Activated CD4-positive, alpha-beta T cell treated with anti-CD3 and anti-CD28 coated beads, Interleukin-2, amount 10 ng/mL, durations not matched to agents 7 days and 5 days (primary cell): ENCODE measurements at regions not wholly inside any gene's neighbourhood (a gene's known extent, or its start where the extent isn't known, plus 50 kb on each side); places are given as distances from the start of the nearest gene placed in this dataset.
"Not testable (repeated sequence)": the region's sequence is repeated elsewhere in the genome, so short reads cannot be mapped to it uniquely, and the experiment has no call there.

Source experiments
- CTCF ChIA-PET: fragments of 350-600 bp; sonication (Branson Sonifier 250); formaldehyde crosslinking; loops from one replicate; lab custom pipeline; 2021; ENCODE audit warnings: antibody characterized with exemption; lab: Charles Lee
- POLR2A ChIA-PET: fragments of 350-600 bp; sonication (Branson Sonifier 250); formaldehyde crosslinking; loops from one replicate; lab custom pipeline; 2021; ENCODE audit warnings: antibody characterized with exemption; lab: Charles Lee
- DNase-seq: peaks from one replicate; pipeline ENCODE4 v3.0.0-alpha.2; 2020
- H3K27ac Mint-ChIP-seq: one replicate; pipeline ENCODE4 v1.8.0; 2021; ENCODE audit warnings: mild to moderate bottlenecking, moderate library complexity, mixed read lengths
- H3K27me3 Mint-ChIP-seq: one replicate; pipeline ENCODE4 v1.8.0; 2021; ENCODE audit warnings: mixed read lengths
- H3K36me3 Mint-ChIP-seq: one replicate; pipeline ENCODE4 v1.8.0; 2021; ENCODE audit warnings: low read depth, mixed read lengths
- H3K4me1 Mint-ChIP-seq: one replicate; pipeline ENCODE4 v1.8.0; 2021; ENCODE audit warnings: mixed read lengths
- H3K4me3 Mint-ChIP-seq: one replicate; pipeline ENCODE4 v1.8.0; 2021; ENCODE audit warnings: mild to moderate bottlenecking, moderate library complexity, mixed read lengths
- H3K9me3 Mint-ChIP-seq: one replicate; pipeline ENCODE4 v1.8.0; 2021; ENCODE audit warnings: mixed read lengths

GRCh38 chr5:103409013-103409670, 150.6 kb downstream of the MACIR start:
- H3K36me3 Mint-ChIP-seq = no peaks in the 10 kb centered on the region
- no peak for DNase-seq
- H3K4me3 Mint-ChIP-seq = no peak overlapping the region
- CTCF ChIA-PET = no interaction called here
- peaks cover 6% of the 10 kb centered on the region for H3K27me3 Mint-ChIP-seq
- no peaks in the 10 kb centered on the region for H3K4me1 Mint-ChIP-seq
- H3K9me3 Mint-ChIP-seq = no peaks in the 10 kb centered on the region
- POLR2A ChIA-PET = no interaction called here
- H3K27ac Mint-ChIP-seq = no peak overlapping the region

- Mint-ChIP-seq H3K36me3 (no peaks in the 10 kb centered on the region), H3K27me3 (peaks cover 6% of the 10 kb centered on the region), H3K4me3 (no peak overlapping the region), H3K9me3 (no peaks in the 10 kb centered on the region), H3K27ac (no peak overlapping the region), H3K4me1 (no peaks in the 10 kb centered on the region)
- ChIA-PET POLR2A (no interaction called here), CTCF (no interaction called here)
- no peak for DNase-seq
These were observed 149.8 kb downstream of the MACIR start for GRCh38 chr5:103408408-103408807.

GRCh38 chr5:103407402-103407801, 148.8 kb downstream of the MACIR start:
- no peaks in the 10 kb centered on the region for H3K36me3 Mint-ChIP-seq
- no peak for DNase-seq
- peaks cover 7% of the 10 kb centered on the region for H3K27me3 Mint-ChIP-seq
- H3K9me3 Mint-ChIP-seq = no peaks in the 10 kb centered on the region
- no peaks in the 10 kb centered on the region for H3K4me1 Mint-ChIP-seq
- H3K4me3 Mint-ChIP-seq = no peak overlapping the region
- ChIA-PET POLR2A (no interaction called here), CTCF (no interaction called here)
- no peak overlapping the region for H3K27ac Mint-ChIP-seq

- Mint-ChIP-seq H3K4me3 (no peak overlapping the region), H3K4me1 (no peaks in the 10 kb centered on the region), H3K36me3 (no peaks in the 10 kb centered on the region), H3K9me3 (no peaks in the 10 kb centered on the region), H3K27ac (no peak overlapping the region), H3K27me3 (peaks cover 9% of the 10 kb centered on the region)
- POLR2A ChIA-PET = no interaction called here
- CTCF ChIA-PET = interaction anchor here (0.7 kb wide), 1 partner anchor 35 kb away, joined by 3 read pairs; no protein-coding TSS in a partner anchor
- DNase-seq = no peak
These were observed 145.9 kb downstream of the MACIR start for GRCh38 chr5:103404483-103404882.

GRCh38 chr5:103402851-103403250, 144.3 kb downstream of the MACIR start:
- Mint-ChIP-seq H3K27me3 (peaks cover 9% of the 10 kb centered on the region), H3K4me1 (no peaks in the 10 kb centered on the region), H3K9me3 (no peaks in the 10 kb centered on the region), H3K27ac (no peak overlapping the region), H3K4me3 (no peak overlapping the region), H3K36me3 (no peaks in the 10 kb centered on the region)
- no peak for DNase-seq
- ChIA-PET POLR2A (interaction anchor here (0.6 kb wide), 2 partner anchors 113 to 1377 kb away, joined by 3 to 5 read pairs; no protein-coding TSS in a partner anchor), CTCF (no interaction called here)

GRCh38 chr5:103397739-103398581, 139.4 kb downstream of the MACIR start:
- no peaks in the 10 kb centered on the region for H3K36me3 Mint-ChIP-seq
- peaks cover 4% of the 10 kb centered on the region for H3K4me1 Mint-ChIP-seq
- H3K27me3 Mint-ChIP-seq = peaks cover 3% of the 10 kb centered on the region
- CTCF ChIA-PET = no interaction called here
- POLR2A ChIA-PET = no interaction called here
- H3K4me3 Mint-ChIP-seq = no peak overlapping the region
- H3K27ac Mint-ChIP-seq = no peak overlapping the region
- no peak for DNase-seq
- H3K9me3 Mint-ChIP-seq = no peaks in the 10 kb centered on the region

GRCh38 chr5:103394676-103395075, 136.1 kb downstream of the MACIR start:
- Mint-ChIP-seq H3K4me3 (no peak overlapping the region), H3K36me3 (no peaks in the 10 kb centered on the region), H3K27ac (no peak overlapping the region), H3K9me3 (no peaks in the 10 kb centered on the region), H3K4me1 (peaks cover 4% of the 10 kb centered on the region), H3K27me3 (no peaks in the 10 kb centered on the region)
- POLR2A ChIA-PET = no interaction called here
- DNase-seq = no peak
- CTCF ChIA-PET = no interaction called here

GRCh38 chr5:103393101-103393754, 134.7 kb downstream of the MACIR start:
- H3K27ac Mint-ChIP-seq = no peak overlapping the region
- CTCF ChIA-PET = interaction anchor here (1.1 kb wide), 1 partner anchor 9 kb away, joined by 3 read pairs; no protein-coding TSS in a partner anchor
- DNase-seq = no peak
- peaks cover 4% of the 10 kb centered on the region for H3K4me1 Mint-ChIP-seq
- no peaks in the 10 kb centered on the region for H3K27me3 Mint-ChIP-seq
- H3K4me3 Mint-ChIP-seq = no peak overlapping the region
- no peaks in the 10 kb centered on the region for H3K9me3 Mint-ChIP-seq
- POLR2A ChIA-PET = no interaction called here
- H3K36me3 Mint-ChIP-seq = no peaks in the 10 kb centered on the region

- DNase-seq = no peak
- no peaks in the 10 kb centered on the region for H3K9me3 Mint-ChIP-seq
- H3K36me3 Mint-ChIP-seq = no peaks in the 10 kb centered on the region
- H3K27me3 Mint-ChIP-seq = no peaks in the 10 kb centered on the region
- no peak overlapping the region for H3K4me3 Mint-ChIP-seq
- H3K4me1 Mint-ChIP-seq = peaks cover 4% of the 10 kb centered on the region
- ChIA-PET CTCF (no interaction called here), POLR2A (no interaction called here)
- no peak overlapping the region for H3K27ac Mint-ChIP-seq
These were observed 133.1 kb downstream of the MACIR start for GRCh38 chr5:103391659-103392058.

GRCh38 chr5:103389846-103390245, 131.3 kb downstream of the MACIR start:
- ChIA-PET POLR2A (no interaction called here), CTCF (no interaction called here)
- H3K9me3 Mint-ChIP-seq = no peaks in the 10 kb centered on the region
- H3K27ac Mint-ChIP-seq = no peak overlapping the region
- H3K4me1 Mint-ChIP-seq = peaks cover 4% of the 10 kb centered on the region
- H3K36me3 Mint-ChIP-seq = no peaks in the 10 kb centered on the region
- no peaks in the 10 kb centered on the region for H3K27me3 Mint-ChIP-seq
- DNase-seq = no peak
- no peak overlapping the region for H3K4me3 Mint-ChIP-seq

- ChIA-PET POLR2A (no interaction called here), CTCF (no interaction called here)
- Mint-ChIP-seq H3K27ac (no peak overlapping the region), H3K36me3 (no peaks in the 10 kb centered on the region), H3K27me3 (no peaks in the 10 kb centered on the region), H3K4me3 (no peak overlapping the region), H3K4me1 (peaks cover 4% of the 10 kb centered on the region), H3K9me3 (no peaks in the 10 kb centered on the region)
- no peak for DNase-seq
These were observed 130.8 kb downstream of the MACIR start for GRCh38 chr5:103389357-103389756.

GRCh38 chr5:103385722-103386121, 127.2 kb downstream of the MACIR start:
- H3K27ac Mint-ChIP-seq = no peak overlapping the region
- H3K9me3 Mint-ChIP-seq = peaks cover 7% of the 10 kb centered on the region
- CTCF ChIA-PET = no interaction called here
- DNase-seq = no peak
- no peaks in the 10 kb centered on the region for H3K36me3 Mint-ChIP-seq
- H3K4me1 Mint-ChIP-seq = no peaks in the 10 kb centered on the region
- POLR2A ChIA-PET = no interaction called here
- no peaks in the 10 kb centered on the region for H3K27me3 Mint-ChIP-seq
- H3K4me3 Mint-ChIP-seq = no peak overlapping the region

- H3K9me3 Mint-ChIP-seq, POLR2A ChIA-PET, CTCF ChIA-PET, H3K36me3 Mint-ChIP-seq, H3K4me1 Mint-ChIP-seq, H3K27ac Mint-ChIP-seq, DNase-seq, H3K4me3 Mint-ChIP-seq: not testable (repeated sequence)
- peaks cover 14% of the 10 kb centered on the region for H3K27me3 Mint-ChIP-seq
These were observed 119.1 kb downstream of the MACIR start for GRCh38 chr5:103377638-103378037.
